ENCODE measurements at regions not wholly inside any gene's neighbourhood (a gene's known extent, or its start where the extent isn't known, plus 50 kb on each side); places are given as distances from the start of the nearest gene placed in this dataset.

- Histone ChIP-seq H3K4me1 (no peaks in the 10 kb centered on the region), H3K9me3 (no peaks in the 10 kb centered on the region), H3K36me3 (no peaks in the 10 kb centered on the region), H3K4me3 (no peak overlapping the region), H3K27ac (no peak overlapping the region), H3K27me3 (no peaks in the 10 kb centered on the region)
- intact Hi-C loops (cut with DNase I; ENCODE audit: low total_unique reads) = no loop called here
- in situ Hi-C loops (cut with MboI; ENCODE audit: low pct_ligation_motif_present in 1 of 4, low pct_unique_long_range_greater_than_20kb in 1 of 4, low sequenced_read_pairs in 3 of 4) = no loop called here
- WGBS, 2 donors (ENCODE audit: low coverage in 1 of 2) = 72% methylated on average over 2 of the region's 2 CpGs; no CpG with 5 or more reads in 1 of the 2 donors
- DNase-seq = no peak
- TF ChIP-seq POLR2AphosphoS5 (IDR thresholded peaks at IDR 0.05) (no peak), POLR2A (IDR thresholded peaks at IDR 0.05) (no peak), EP300 (IDR thresholded peaks at IDR 0.05; ENCODE audit: low read depth) (no peak), CTCF (IDR thresholded peaks at IDR 0.05) (no peak)
Measured at GRCh38 chr6:164347455-164347854, 932.9 kb downstream of the QKI start.

- Histone ChIP-seq H3K9me3 (no peaks in the 10 kb centered on the region), H3K36me3 (no peaks in the 10 kb centered on the region), H3K27ac (no peak overlapping the region), H3K27me3 (no peaks in the 10 kb centered on the region), H3K4me1 (no peaks in the 10 kb centered on the region), H3K4me3 (no peak overlapping the region)
- intact Hi-C loops (cut with DNase I; ENCODE audit: low total_unique reads) (no loop called here), in situ Hi-C loops (cut with MboI; ENCODE audit: low pct_ligation_motif_present in 1 of 4, low pct_unique_long_range_greater_than_20kb in 1 of 4, low sequenced_read_pairs in 3 of 4) (no loop called here)
- DNase-seq = no peak
- TF ChIP-seq CTCF (IDR thresholded peaks at IDR 0.05) (no peak), POLR2A (IDR thresholded peaks at IDR 0.05) (no peak), EP300 (IDR thresholded peaks at IDR 0.05; ENCODE audit: low read depth) (no peak), POLR2AphosphoS5 (IDR thresholded peaks at IDR 0.05) (no peak)
Measured at GRCh38 chr6:164346631-164347030, 932.1 kb downstream of the QKI start.

- intact Hi-C loops (cut with DNase I; ENCODE audit: low total_unique reads) = no loop called here
- in situ Hi-C loops (cut with MboI; ENCODE audit: low pct_ligation_motif_present in 1 of 4, low pct_unique_long_range_greater_than_20kb in 1 of 4, low sequenced_read_pairs in 3 of 4) = no loop called here
- WGBS, 2 donors (ENCODE audit: low coverage in 1 of 2) = 71 to 79% methylated on average over 7 to 8 of the region's 8 CpGs
Measured at GRCh38 chr6:164345806-164346496, 931.4 kb downstream of the QKI start.

GRCh38 chr6:164345327-164345726 lies 930.8 kb downstream of the QKI start:
- no peaks in the 10 kb centered on the region for H3K4me1 ChIP-seq
- no peak for DNase-seq
- in situ Hi-C loops (cut with MboI; ENCODE audit: low pct_ligation_motif_present in 1 of 4, low pct_unique_long_range_greater_than_20kb in 1 of 4, low sequenced_read_pairs in 3 of 4) = no loop called here
- TF ChIP-seq EP300 (IDR thresholded peaks at IDR 0.05; ENCODE audit: low read depth) (no peak), CTCF (IDR thresholded peaks at IDR 0.05) (no peak), POLR2A (IDR thresholded peaks at IDR 0.05) (no peak), POLR2AphosphoS5 (IDR thresholded peaks at IDR 0.05) (no peak)
- H3K36me3 ChIP-seq = no peaks in the 10 kb centered on the region
- no peak overlapping the region for H3K4me3 ChIP-seq
- no peak overlapping the region for H3K27ac ChIP-seq
- H3K9me3 ChIP-seq = no peaks in the 10 kb centered on the region
- H3K27me3 ChIP-seq = no peaks in the 10 kb centered on the region
- intact Hi-C loops (cut with DNase I; ENCODE audit: low total_unique reads) = no loop called here
- 62 to 67% methylated on average over 3 of the region's 3 CpGs for WGBS, 2 donors (ENCODE audit: low coverage in 1 of 2)

More at GRCh38 chr6:164345806-164346496, 931.4 kb downstream of the QKI start:
- Histone ChIP-seq H3K27me3 (no peaks in the 10 kb centered on the region), H3K36me3 (no peaks in the 10 kb centered on the region), H3K9me3 (no peaks in the 10 kb centered on the region), H3K4me1 (no peaks in the 10 kb centered on the region), H3K27ac (no peak overlapping the region), H3K4me3 (no peak overlapping the region)
- DNase-seq = no peak
- TF ChIP-seq POLR2A (IDR thresholded peaks at IDR 0.05) (no peak), EP300 (IDR thresholded peaks at IDR 0.05; ENCODE audit: low read depth) (no peak), CTCF (IDR thresholded peaks at IDR 0.05) (no peak), POLR2AphosphoS5 (IDR thresholded peaks at IDR 0.05) (no peak)
